ENCODE measurements at regions not wholly inside any gene's neighbourhood (a gene's known extent, or its start where the extent isn't known, plus 50 kb on each side); places are given as distances from the start of the nearest gene placed in this dataset.

DNA sequence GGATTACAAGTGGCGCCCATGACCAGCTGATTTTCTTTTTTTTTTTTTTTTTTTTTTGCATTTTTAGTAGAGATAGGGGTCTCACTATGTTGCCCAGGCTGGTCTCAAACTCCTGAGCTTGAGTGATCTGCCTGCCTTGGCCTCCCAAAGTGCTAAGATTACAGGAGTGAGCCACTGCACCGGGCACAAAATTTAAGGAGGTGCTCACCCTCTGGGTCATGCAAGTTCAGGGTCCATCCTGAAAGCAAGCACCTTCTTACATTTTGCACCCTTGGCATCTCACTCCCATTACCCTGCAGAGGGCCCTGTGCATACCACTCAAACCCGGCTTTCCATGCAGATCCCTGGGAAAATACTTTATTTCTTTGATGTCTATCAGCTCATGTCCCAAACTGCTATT is 95.6 kb upstream of the ADRA1B start:
- Histone ChIP-seq H3K27me3 (replicated peaks; ENCODE audit: insufficient read depth) (no peaks in the 10 kb centered on the region), H3K4me3 (no peak overlapping the region), H3K9me2 (ENCODE audit: insufficient read depth) (no peaks in the 10 kb centered on the region), H3K36me3 (ENCODE audit: low read depth) (no peaks in the 10 kb centered on the region), H3F3A (ENCODE audit: insufficient read depth) (0 out of 2 replicates have a peak, but pooled peaks cover 4% of the 10 kb centered on the region), H3K4me2 (ENCODE audit: unreplicated experiment) (no peak overlapping the region), H3K27ac (no peak overlapping the region), H3K9ac (no peak overlapping the region), H3K79me2 (ENCODE audit: insufficient read depth) (no peaks in the 10 kb centered on the region), H2AFZ (no peak overlapping the region), H4K20me1 (ENCODE audit: insufficient read depth) (no peaks in the 10 kb centered on the region), H3K9me3 (ENCODE audit: low read depth) (no peaks in the 10 kb centered on the region), H3K4me1 (ENCODE audit: insufficient read depth) (peaks cover 20% of the 10 kb centered on the region)
- TF ChIP-seq EZH2phosphoT487 (IDR thresholded peaks at IDR 0.05; ENCODE audit: insufficient read depth, low read depth) (no peak), EZH2 (IDR thresholded peaks at IDR 0.05; ENCODE audit: insufficient read depth, poor library complexity, severe bottlenecking) (no peak)
- no peak for DNase-seq
- in situ Hi-C loops (cut with MboI), result no loop called here
- 97 to 100% methylated on average over 3 of the region's 3 CpGs for WGBS, 2 experiments (ENCODE audit: low coverage in 1 of 2, low lambda C conversion rate in 2 of 2, missing lambda C conversion rate in 2 of 2)

DNA sequence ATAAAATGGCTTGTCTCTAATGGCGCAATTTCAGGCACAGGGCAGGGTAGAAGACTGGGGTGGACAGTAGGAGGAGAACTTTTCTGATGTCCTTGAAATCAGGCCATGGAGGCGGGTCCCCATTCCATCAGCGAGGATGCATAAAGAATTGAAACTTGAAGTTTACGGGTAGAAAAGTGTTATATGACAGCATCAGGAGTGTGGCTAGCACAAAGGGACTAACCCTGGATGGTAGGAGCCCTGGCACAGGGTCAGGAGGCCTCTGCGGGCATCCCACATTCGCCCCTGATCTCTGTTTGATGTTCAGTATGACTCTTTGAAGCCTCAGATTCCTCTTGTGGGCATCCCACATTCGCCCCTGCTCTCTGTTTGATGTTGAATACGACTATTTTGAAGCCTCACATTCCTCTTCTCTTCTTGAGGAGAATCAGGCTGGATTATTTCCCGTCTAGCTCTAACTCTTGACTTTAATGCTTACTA is 94.8 kb upstream of the ADRA1B start:
- Histone ChIP-seq H3K79me2 (ENCODE audit: insufficient read depth) (no peaks in the 10 kb centered on the region), H2AFZ (no peak overlapping the region), H3K27me3 (replicated peaks; ENCODE audit: insufficient read depth) (no peaks in the 10 kb centered on the region), H3K36me3 (ENCODE audit: low read depth) (no peaks in the 10 kb centered on the region), H3K4me2 (ENCODE audit: unreplicated experiment) (no peak overlapping the region), H3F3A (ENCODE audit: insufficient read depth) (0 out of 2 replicates have a peak, but pooled peaks cover 4% of the 10 kb centered on the region), H4K20me1 (ENCODE audit: insufficient read depth) (no peaks in the 10 kb centered on the region), H3K9me3 (ENCODE audit: low read depth) (no peaks in the 10 kb centered on the region), H3K4me1 (ENCODE audit: insufficient read depth) (peaks cover 26% of the 10 kb centered on the region), H3K9ac (no peak overlapping the region), H3K4me3 (no peak overlapping the region), H3K9me2 (ENCODE audit: insufficient read depth) (no peaks in the 10 kb centered on the region), H3K27ac (no peak overlapping the region)
- TF ChIP-seq EZH2 (IDR thresholded peaks at IDR 0.05; ENCODE audit: insufficient read depth, poor library complexity, severe bottlenecking) (no peak), EZH2phosphoT487 (IDR thresholded peaks at IDR 0.05; ENCODE audit: insufficient read depth, low read depth) (no peak)
- no peak for DNase-seq
- 95 to 96% methylated on average over 9 of the region's 9 CpGs for WGBS, 2 experiments (ENCODE audit: low coverage in 1 of 2, low lambda C conversion rate in 2 of 2, missing lambda C conversion rate in 2 of 2)
- in situ Hi-C loops (cut with MboI), result no loop called here

DNA sequence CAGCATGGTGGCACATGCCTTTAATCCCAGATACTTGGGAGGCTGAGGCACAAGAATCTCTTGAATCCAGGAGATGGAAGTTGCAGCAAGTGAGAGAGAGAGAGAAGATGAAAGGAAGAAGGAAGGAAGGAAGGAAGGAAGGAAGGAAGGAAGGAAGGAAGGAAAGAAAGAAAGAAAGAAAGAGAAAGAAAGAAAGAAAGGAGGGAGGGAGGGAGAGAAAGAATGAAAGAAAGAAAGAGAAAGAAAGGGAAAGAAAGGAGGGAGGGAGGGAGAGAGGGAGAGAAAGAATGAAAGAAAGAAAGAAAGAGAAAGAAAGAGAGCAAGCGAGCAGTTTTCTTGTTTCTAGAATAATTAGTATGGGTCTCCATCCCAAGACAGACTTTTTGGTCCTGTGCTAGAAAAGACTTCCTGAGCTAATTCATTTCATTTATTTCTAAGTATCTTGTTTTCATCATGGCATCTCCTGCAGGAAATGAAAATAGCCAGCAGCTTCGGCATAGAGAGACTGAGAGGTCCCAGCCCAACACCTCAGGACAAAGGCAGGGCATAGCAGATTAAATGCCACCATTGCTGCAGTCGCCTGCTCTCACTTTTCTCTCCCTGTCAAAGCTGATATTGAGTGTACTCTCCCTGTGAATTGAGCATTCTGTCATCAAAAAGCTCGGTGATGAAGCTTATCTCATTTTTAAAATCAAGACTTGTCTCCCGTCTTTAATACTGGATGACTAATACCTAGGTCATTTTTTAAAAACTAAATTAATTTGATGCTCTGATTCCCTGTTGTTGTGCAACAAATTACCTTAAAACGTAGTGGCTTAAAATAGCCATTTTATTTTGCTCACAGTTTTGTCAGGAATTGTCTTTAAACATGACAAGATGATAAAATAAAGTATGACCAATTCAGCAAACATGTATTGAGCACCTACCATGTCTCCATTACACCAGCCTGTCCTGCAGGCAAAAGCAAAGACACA is 91.8 kb upstream of the ADRA1B start:
- Histone ChIP-seq H3K9ac (no peak overlapping the region), H3K27me3 (replicated peaks; ENCODE audit: insufficient read depth) (no peaks in the 10 kb centered on the region), H3K9me3 (ENCODE audit: low read depth) (no peaks in the 10 kb centered on the region), H3K79me2 (ENCODE audit: insufficient read depth) (no peaks in the 10 kb centered on the region), H3K27ac (no peak overlapping the region), H3K4me2 (ENCODE audit: unreplicated experiment) (no peak overlapping the region), H3K4me3 (no peak overlapping the region), H2AFZ (no peak overlapping the region), H3F3A (ENCODE audit: insufficient read depth) (0 out of 2 replicates have a peak, but pooled peaks cover 4% of the 10 kb centered on the region), H3K4me1 (ENCODE audit: insufficient read depth) (peaks cover 29% of the 10 kb centered on the region), H4K20me1 (ENCODE audit: insufficient read depth) (no peaks in the 10 kb centered on the region), H3K36me3 (ENCODE audit: low read depth) (no peaks in the 10 kb centered on the region), H3K9me2 (ENCODE audit: insufficient read depth) (no peaks in the 10 kb centered on the region)
- whole genome bisulfite sequencing, 2 experiments (ENCODE audit: low coverage in 1 of 2, low lambda C conversion rate in 2 of 2, missing lambda C conversion rate in 2 of 2), result 43 to 50% methylated on average over 6 of the region's 6 CpGs
- TF ChIP-seq EZH2 (IDR thresholded peaks at IDR 0.05; ENCODE audit: insufficient read depth, poor library complexity, severe bottlenecking) (no peak), EZH2phosphoT487 (IDR thresholded peaks at IDR 0.05; ENCODE audit: insufficient read depth, low read depth) (no peak)
- in situ Hi-C loops (cut with MboI), result no loop called here
- peak; percentile 39 for DNase-seq

DNA sequence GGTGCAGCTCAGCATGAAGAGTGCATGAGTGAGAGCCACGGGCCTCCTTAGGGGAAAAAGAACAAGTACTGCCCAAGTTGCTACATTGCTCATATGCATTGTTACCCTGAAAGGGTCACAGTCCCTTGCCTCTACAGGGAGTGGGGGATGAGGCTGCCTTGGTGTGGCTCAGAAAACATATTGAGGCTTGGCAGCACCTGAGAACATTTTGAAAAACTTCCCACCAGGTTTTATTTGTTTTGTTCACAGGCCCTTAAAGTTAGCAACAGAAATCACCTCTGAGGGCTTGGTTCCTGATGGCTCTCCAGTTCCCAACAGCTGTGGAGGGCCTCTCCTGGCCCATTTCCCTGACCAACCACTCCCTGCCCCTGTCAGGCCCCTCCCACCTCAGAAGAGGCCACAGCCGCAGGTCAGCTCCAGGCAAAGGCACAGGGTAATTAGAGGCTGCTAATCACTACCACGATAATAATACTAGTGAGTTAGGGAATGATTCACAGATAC is 90.7 kb upstream of the ADRA1B start:
- H2AFZ ChIP-seq, result no peak overlapping the region

More for the DNA sequence above, 90.7 kb upstream of the ADRA1B start:
- TF ChIP-seq EZH2phosphoT487 (IDR thresholded peaks at IDR 0.05; ENCODE audit: insufficient read depth, low read depth) (no peak), EZH2 (IDR thresholded peaks at IDR 0.05; ENCODE audit: insufficient read depth, poor library complexity, severe bottlenecking) (no peak)
- H3K36me3 ChIP-seq (ENCODE audit: low read depth), result no peaks in the 10 kb centered on the region
- in situ Hi-C loops (cut with MboI), result no loop called here
- peak; percentile 19 for DNase-seq
- no peaks in the 10 kb centered on the region for H3K79me2 ChIP-seq (ENCODE audit: insufficient read depth)
- H3K4me1 ChIP-seq (ENCODE audit: insufficient read depth), result peaks cover 25% of the 10 kb centered on the region
- H3K4me3 ChIP-seq, result no peak overlapping the region
- H4K20me1 ChIP-seq (ENCODE audit: insufficient read depth), result no peaks in the 10 kb centered on the region
- 0 out of 2 replicates have a peak, but pooled peaks cover 4% of the 10 kb centered on the region for H3F3A ChIP-seq (ENCODE audit: insufficient read depth)
- no peaks in the 10 kb centered on the region for H3K9me2 ChIP-seq (ENCODE audit: insufficient read depth)
- no peaks in the 10 kb centered on the region for H3K9me3 ChIP-seq (ENCODE audit: low read depth)
- no peaks in the 10 kb centered on the region for H3K27me3 ChIP-seq (replicated peaks; ENCODE audit: insufficient read depth)
- 64 to 66% methylated on average over 3 of the region's 3 CpGs for WGBS, 2 experiments (ENCODE audit: low coverage in 1 of 2, low lambda C conversion rate in 2 of 2, missing lambda C conversion rate in 2 of 2)
- no peak overlapping the region for H3K27ac ChIP-seq
- no peak overlapping the region for H3K4me2 ChIP-seq (ENCODE audit: unreplicated experiment)
- no peak overlapping the region for H3K9ac ChIP-seq

Data from GM23248 (cell line).